K562 (cell line): ENCODE measurements at regions not wholly inside any gene's neighbourhood (a gene's known extent, or its start where the extent isn't known, plus 50 kb on each side); places are given as distances from the start of the nearest gene placed in this dataset.

Experiments
- ATAC-seq: fragments of 200-7000 bp; cut with Tn5 transposase; 3 replicates; pipeline ENCODE4 v1.9.1; 2020; ENCODE audit warnings: moderate library complexity
- BruUV-seq: library from RNA; stranded (reverse); fragments of 400-500 nt; replicated peaks from 2 replicates; lab custom pipeline; 2021; lab: Mats Ljungman, UMichigan
- CTCF ChIA-PET: fragments of 300-600 bp; formaldehyde crosslinking; extraction: SDS; loops from one replicate; lab custom pipeline; 2021; ENCODE audit warnings: low intra/inter-chr PET ratio; lab: Yijun Ruan, JAX
- POLR2A ChIA-PET: fragments of 300-600, 350-650 bp; sonication (Branson Sonifier 250); formaldehyde crosslinking; extraction: SDS; loops from one replicate; lab custom pipeline; 2021; ENCODE audit warnings: antibody characterized with exemption, inconsistent platforms; lab: Yijun Ruan, JAX
- DNase-seq, 4 experiments: peaks; one replicate each; pipeline versions ENCODE4 v3.0.0 to v3.0.0-alpha.2; 2011 to 2018; ENCODE audit warnings: low spot score in 3 of 4, mixed read lengths in 3 of 4; ENCODE audit errors: extremely low read depth in 1 of 4
- FAIRE-seq: peaks from 2 replicates; lab custom pipeline; 2011; peaks lifted over from hg19 to GRCh38; lab: Jason Lieb, UNC
- H2AFZ ChIP-seq: 2 replicates; pipeline ENCODE4 v1.6.0; 2011; ENCODE audit warnings: low read depth, low read length, control low read depth, inconsistent platforms
- H3K27ac ChIP-seq: fragments of 200-600 bp; 3 replicates; pipeline ENCODE4 v1.8.0; 2011; ENCODE audit warnings: low read depth, mild to moderate bottlenecking, control low read depth, inconsistent platforms, low read length, moderate library complexity, mixed read lengths; ENCODE audit errors: extremely low read depth
- H3K27me3 ChIP-seq, 2 experiments: fragments of 300-600 bp in 1 of 2; 2 replicates in 1 of 2; 3 replicates in 1 of 2; pipeline versions ENCODE4 v1.6.0 to v1.8.0; 2011; ENCODE audit warnings: inconsistent platforms in 2 of 2, low read length in 2 of 2, mild to moderate bottlenecking in 1 of 2, mixed read lengths in 1 of 2, moderate library complexity in 1 of 2; ENCODE audit not compliant: control insufficient read depth in 2 of 2, insufficient read depth in 2 of 2
- H3K36me3 ChIP-seq: fragments of 300-600 bp; 3 replicates; pipeline ENCODE4 v1.8.0; 2011; ENCODE audit warnings: mild to moderate bottlenecking, low read length, inconsistent platforms; ENCODE audit not compliant: control insufficient read depth, insufficient read depth
- H3K4me1 ChIP-seq, 2 experiments: fragments of 200-600 bp in 1 of 2; replicated peaks in 1 of 2; 2 replicates in 1 of 2; 3 replicates in 1 of 2; pipeline versions ENCODE4 v1.5.1 to v1.8.0; 2011; ENCODE audit warnings: inconsistent platforms in 2 of 2, low read length in 2 of 2, mild to moderate bottlenecking in 1 of 2, mixed read lengths in 1 of 2, moderate library complexity in 1 of 2; ENCODE audit not compliant: control insufficient read depth in 2 of 2, insufficient read depth in 2 of 2
- H3K4me2 ChIP-seq: 2 replicates; pipeline ENCODE4 v1.6.1; 2011; ENCODE audit warnings: low read length, control low read depth, inconsistent platforms, mixed read lengths; ENCODE audit not compliant: insufficient read depth
- H3K4me3 ChIP-seq: fragments of 200-600 bp; sonication (generic), shearing (Covaris generic); 2 replicates; pipeline ENCODE4 v1.5.1; 2016; ENCODE audit warnings: control low read depth, inconsistent platforms
- H3K79me2 ChIP-seq: fragments of 200-600 bp; 3 replicates; pipeline ENCODE4 v1.8.0; 2011; ENCODE audit warnings: low read length, inconsistent platforms; ENCODE audit not compliant: control insufficient read depth, insufficient read depth
- H3K9ac ChIP-seq, 2 experiments: 2 replicates each; pipeline versions ENCODE4 v1.6.0 to v1.6.1; 2011; ENCODE audit warnings: low read depth in 2 of 2, low read length in 2 of 2, control low read depth in 1 of 2, inconsistent platforms in 1 of 2, mild to moderate bottlenecking in 1 of 2, mixed read lengths in 1 of 2; ENCODE audit not compliant: insufficient read depth in 1 of 2
- H3K9me1 ChIP-seq: one replicate; pipeline ENCODE4 v1.6.0; 2011; ENCODE audit warnings: inconsistent platforms, mild to moderate bottlenecking, low read length, moderate library complexity; ENCODE audit not compliant: control insufficient read depth, insufficient read depth
- H3K9me3 ChIP-seq: replicated peaks from 2 replicates; pipeline ENCODE4 v1.5.1; 2011; ENCODE audit warnings: low read depth, low read length, inconsistent platforms; ENCODE audit not compliant: control insufficient read depth, insufficient read depth
- H4K20me1 ChIP-seq: replicated peaks from 2 replicates; pipeline ENCODE4 v1.6.1; 2011; ENCODE audit warnings: low read length, inconsistent platforms, mixed read lengths; ENCODE audit not compliant: control insufficient read depth, insufficient read depth
- ADNP ChIP-seq: fragments of 200-800 bp; sonication (Bioruptor generic); IDR thresholded peaks from 2 replicates; pipeline ENCODE4 v1.6.1; 2016; ENCODE audit warnings: missing genetic modification characterization, missing compliant biosample characterization
- ARID4B ChIP-seq: sonication (generic); formaldehyde crosslinking; IDR thresholded peaks from 2 replicates; pipeline ENCODE4 v1.8.0; 2022; ENCODE audit warnings: mild to moderate bottlenecking, missing genetic modification reagents
- CREB1 ChIP-seq, 2 experiments: sonication (generic) in 1 of 2; formaldehyde crosslinking in 1 of 2; IDR thresholded peaks; 2 replicates each; pipeline versions ENCODE4 v1.6.1 to v1.8.0; 2012 to 2022; ENCODE audit warnings: inconsistent platforms in 1 of 2, mild to moderate bottlenecking in 1 of 2, missing genetic modification reagents in 1 of 2, moderate library complexity in 1 of 2
- HMG20A ChIP-seq: fragments of 450-650 bp; formaldehyde crosslinking; conservative IDR thresholded peaks from 2 replicates; pipeline ENCODE4 v1.4.0; 2020; ENCODE audit warnings: mild to moderate bottlenecking, mixed read lengths
- MCM2 ChIP-seq: fragments of 450-650 bp; IDR thresholded peaks from 2 replicates; pipeline ENCODE4 v1.6.1; 2017; ENCODE audit warnings: low read depth, mild to moderate bottlenecking
- MEF2D ChIP-seq: conservative IDR thresholded peaks from 2 replicates; pipeline ENCODE4 v1.6.1; 2016; ENCODE audit warnings: low read depth, missing genetic modification characterization, missing compliant biosample characterization
- NFE2L1 ChIP-seq: fragments of 450-650 bp; IDR thresholded peaks from 2 replicates; pipeline ENCODE4 v1.6.1; 2016; ENCODE audit warnings: missing genetic modification characterization, low read depth, mild to moderate bottlenecking, missing compliant biosample characterization, moderate library complexity, borderline replicate concordance
- NFIX ChIP-seq: fragments of 250-450 bp; sonication (Bioruptor Pico); IDR thresholded peaks from 2 replicates; pipeline ENCODE4 v1.4.0; 2020; ENCODE audit warnings: low read depth, mild to moderate bottlenecking, moderate library complexity
- RAD51 ChIP-seq: fragments of 450-650 bp; IDR thresholded peaks from 2 replicates; pipeline ENCODE4 v1.7.1; 2016; ENCODE audit warnings: low read depth, mild to moderate bottlenecking, borderline replicate concordance
- SIRT6 ChIP-seq: IDR thresholded peaks from one replicate; pipeline ENCODE4 v1.6.1; 2012; ENCODE audit warnings: low read depth, mild to moderate bottlenecking, control low read depth, inconsistent platforms, low read length, moderate library complexity
- TBL1XR1 ChIP-seq, 2 experiments: IDR thresholded peaks; 2 replicates each; pipeline ENCODE4 v1.6.1; 2012; ENCODE audit warnings: improper control_type of control experiment in 2 of 2, low read length in 2 of 2, mild to moderate bottlenecking in 1 of 2
- U2AF2 ChIP-seq: fragments of 200-400 bp; formaldehyde crosslinking; optimal IDR thresholded peaks from 2 replicates; pipeline ENCODE3; 2017; ENCODE audit warnings: low read depth, mild to moderate bottlenecking, low read length
- ZBTB5 ChIP-seq: fragments of 450-650 bp; IDR thresholded peaks from 2 replicates; pipeline ENCODE4 v1.6.1; 2017; ENCODE audit warnings: antibody characterized with exemption
- ZC3H8 ChIP-seq: fragments of 450-650 bp; IDR thresholded peaks from 2 replicates; pipeline ENCODE4 v1.6.1; 2017
- ZNF133 ChIP-seq: fragments of 250-450 bp; sonication (Bioruptor Pico); IDR thresholded peaks from 2 replicates; pipeline ENCODE4 v1.4.0; 2020; ENCODE audit warnings: mild to moderate bottlenecking
- ZNF263 ChIP-seq: sonication (generic); formaldehyde crosslinking; IDR thresholded peaks from 2 replicates; pipeline ENCODE4 v1.8.0; 2022; ENCODE audit warnings: mild to moderate bottlenecking, missing genetic modification reagents, borderline replicate concordance
- ZNF280A ChIP-seq: fragments of 450-650 bp; IDR thresholded peaks from 2 replicates; pipeline ENCODE4 v1.6.1; 2018; ENCODE audit warnings: mild to moderate bottlenecking, low read depth; ENCODE audit not compliant: partially characterized antibody
- WGBS: fragments of 100-300 bp; shearing (Covaris generic); methylation state at CpG from one replicate; pipeline ENCODE4 v1.1.6; 2016; ENCODE audit warnings: low coverage, mixed read lengths; ENCODE audit not compliant: insufficient coverage; ENCODE audit errors: missing lambda C conversion rate; 5-methylcytosine and 5-hydroxymethylcytosine counted together
- in situ Hi-C: fragments of 300-500 bp; cut with MboI; formaldehyde crosslinking; loops from 4 replicates; pipeline ENCODE4 v1.15.0; 2018; ENCODE audit warnings: inconsistent platforms, mixed read lengths
- intact Hi-C: fragments of 100-400 bp; cut with micrococcal nuclease; formaldehyde crosslinking; loops from 2 replicates; pipeline ENCODE4 v1.14.2; 2022

- Histone ChIP-seq H3K79me2 (no peaks in the 10 kb centered on the region), H3K4me1 (no peaks in the 10 kb centered on the region), H3K9ac (no peak overlapping the region), H3K9me1 (no peaks in the 10 kb centered on the region), H3K36me3 (no peaks in the 10 kb centered on the region), H3K4me3 (no peak overlapping the region), H3K27me3 (no peaks in the 10 kb centered on the region), H3K27ac (no peak overlapping the region), H4K20me1 (no peaks in the 10 kb centered on the region), H3K9me3 (no peaks in the 10 kb centered on the region), H2AFZ (no peak overlapping the region), H3K4me2 (no peak overlapping the region)
- no peak for DNase-seq
- in situ Hi-C loops = no loop called here
- no peak for FAIRE-seq
- no TSS peak for BruUV-seq
- 0% methylated on average over 2 of the region's 2 CpGs for WGBS
- ATAC-seq = no peak
- ChIA-PET POLR2A (no interaction called here), CTCF (no interaction called here)
- intact Hi-C loops = no loop called here
- TF ChIP-seq ZNF133 = no peak
- TF ChIP-seq ZNF263 (CRISPR knock-in tag) = no peak
- TF ChIP-seq ARID4B (CRISPR knock-in tag) = no peak
- no peak for TF ChIP-seq MCM2
- no peak for TF ChIP-seq ZC3H8
- TF ChIP-seq NFIX (CRISPR knock-in tag) = no peak
- no peak for TF ChIP-seq U2AF2
- TF ChIP-seq ADNP = no peak
- TF ChIP-seq NFE2L1 (tag) = no peak
- no peak for TF ChIP-seq HMG20A (CRISPR knock-in tag)
- no peak for TF ChIP-seq SIRT6
- no peak for TF ChIP-seq MEF2D (tag)
- no peak for TF ChIP-seq TBL1XR1 (IDR thresholded peaks at IDR 0.05; ENCODE audit: low read length in 2 of 2)
- no peak for TF ChIP-seq RAD51
- TF ChIP-seq ZBTB5 = no peak
- TF ChIP-seq ZNF280A = no peak
- TF ChIP-seq CREB1 (IDR thresholded peaks at IDR 0.05) = no peak
- no peak for TF ChIP-seq CREB1 (CRISPR knock-in tag; IDR thresholded peaks at IDR 0.05)
Observed at GRCh38 chr2:181223234-181223633, 234.0 kb upstream of the ITGA4 start.
